ENCODE measurements at regions not wholly inside any gene's neighbourhood (a gene's known extent, or its start where the extent isn't known, plus 50 kb on each side); places are given as distances from the start of the nearest gene placed in this dataset.

DNA sequence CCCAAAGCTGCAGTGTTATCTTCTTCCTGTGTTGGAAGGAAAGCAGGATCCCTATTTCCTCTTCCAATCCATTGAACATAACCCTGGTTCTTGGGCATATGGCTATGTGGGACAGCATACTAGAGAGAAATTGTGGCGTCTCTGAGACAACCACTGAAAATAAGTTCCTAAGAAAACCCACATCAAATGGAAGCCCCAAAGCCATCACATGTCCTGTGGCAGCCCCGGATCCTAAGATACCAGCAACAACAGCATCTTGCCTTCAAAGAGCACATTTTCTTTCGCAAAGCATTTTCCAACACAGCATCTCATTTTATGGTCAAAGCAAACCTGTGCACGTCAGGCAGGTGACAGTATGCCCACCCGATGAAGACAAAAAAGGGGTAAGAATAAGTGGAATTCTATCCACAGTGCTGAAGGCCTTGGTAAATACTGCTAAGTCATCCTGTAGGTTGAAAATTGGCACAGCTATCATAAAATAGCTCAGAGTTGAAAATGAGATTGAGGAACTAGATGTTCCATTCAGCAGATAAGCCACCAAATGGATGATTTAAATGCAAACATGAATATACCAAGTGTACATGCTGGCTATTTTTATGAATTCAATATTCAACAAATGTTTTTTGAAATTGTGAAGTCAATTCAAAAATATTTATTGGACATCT is 232.2 kb downstream of the DLEU7 start:
- TF ChIP-seq CTCF (IDR thresholded peaks at IDR 0.05; ENCODE audit: insufficient read depth, low read length, poor library complexity, severe bottlenecking): no peak
- no peak for TF ChIP-seq EZH2phosphoT487 (conservative IDR thresholded peaks at IDR 0.05; ENCODE audit: low read length)
- no peak overlapping the region for H3K4me2 ChIP-seq (ENCODE audit: low read depth, low read length, poor library complexity, severe bottlenecking)

DNA sequence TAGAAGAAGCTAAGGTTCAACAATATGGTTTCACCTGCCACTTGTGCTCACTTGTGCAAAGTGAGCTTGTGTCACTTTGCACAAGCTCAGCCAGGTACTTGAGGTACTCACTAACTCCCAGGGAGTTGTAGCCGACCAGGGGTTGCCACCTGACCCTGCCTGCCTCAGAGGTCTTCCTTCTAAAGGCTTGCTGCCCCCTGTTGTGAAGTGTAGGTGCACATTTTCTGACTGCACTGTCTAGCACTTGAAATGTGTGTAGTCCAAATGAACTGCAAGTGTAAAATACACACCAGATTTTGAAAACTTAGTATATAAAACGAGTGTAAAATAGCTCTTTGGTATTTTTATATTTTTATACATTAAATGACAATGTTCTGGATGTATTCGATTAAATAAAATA is 230.8 kb downstream of the DLEU7 start:
- no peaks in the 10 kb centered on the region for H3K9me2 ChIP-seq (replicated peaks; ENCODE audit: insufficient read depth, low read length)
- H2AFZ ChIP-seq (ENCODE audit: low read depth, low read length, severe bottlenecking): no peak overlapping the region
- no peak overlapping the region for H3K9ac ChIP-seq (ENCODE audit: low read length)
- TF ChIP-seq CTCF (IDR thresholded peaks at IDR 0.05; ENCODE audit: insufficient read depth, low read length, poor library complexity, severe bottlenecking): no peak
- H3K36me3 ChIP-seq (ENCODE audit: low read length): no peaks in the 10 kb centered on the region
- no peak overlapping the region for H3K27ac ChIP-seq (ENCODE audit: low read depth, low read length)
- no peaks in the 10 kb centered on the region for H3K27me3 ChIP-seq (ENCODE audit: low read length)
- H3K4me2 ChIP-seq (ENCODE audit: low read depth, low read length, poor library complexity, severe bottlenecking): no peak overlapping the region
- H3K4me3 ChIP-seq (ENCODE audit: insufficient read depth, low read length, poor library complexity, severe bottlenecking): no peak overlapping the region
- no peaks in the 10 kb centered on the region for H4K20me1 ChIP-seq (ENCODE audit: low read depth, low read length)
- no peaks in the 10 kb centered on the region for H3K79me2 ChIP-seq (ENCODE audit: insufficient read depth, low read length)
- no peaks in the 10 kb centered on the region for H3F3A ChIP-seq (ENCODE audit: insufficient read depth)
- no peaks in the 10 kb centered on the region for H3K9me3 ChIP-seq (ENCODE audit: insufficient read depth, low read length)

More for the DNA sequence above, 232.2 kb downstream of the DLEU7 start:
- no peaks in the 10 kb centered on the region for H3K9me2 ChIP-seq (replicated peaks; ENCODE audit: insufficient read depth, low read length)
- H3K36me3 ChIP-seq (ENCODE audit: low read length): no peaks in the 10 kb centered on the region
- H3K79me2 ChIP-seq (ENCODE audit: insufficient read depth, low read length): no peaks in the 10 kb centered on the region
- H3K9ac ChIP-seq (ENCODE audit: low read length): no peak overlapping the region
- no peak overlapping the region for H3K4me3 ChIP-seq (ENCODE audit: insufficient read depth, low read length, poor library complexity, severe bottlenecking)
- H3K27ac ChIP-seq (ENCODE audit: low read depth, low read length): no peak overlapping the region
- H3K9me3 ChIP-seq (ENCODE audit: insufficient read depth, low read length): no peaks in the 10 kb centered on the region
- no peak overlapping the region for H2AFZ ChIP-seq (ENCODE audit: low read depth, low read length, severe bottlenecking)
- no peaks in the 10 kb centered on the region for H3F3A ChIP-seq (ENCODE audit: insufficient read depth)
- H3K27me3 ChIP-seq (ENCODE audit: low read length): no peaks in the 10 kb centered on the region
- no peaks in the 10 kb centered on the region for H4K20me1 ChIP-seq (ENCODE audit: low read depth, low read length)

DNA sequence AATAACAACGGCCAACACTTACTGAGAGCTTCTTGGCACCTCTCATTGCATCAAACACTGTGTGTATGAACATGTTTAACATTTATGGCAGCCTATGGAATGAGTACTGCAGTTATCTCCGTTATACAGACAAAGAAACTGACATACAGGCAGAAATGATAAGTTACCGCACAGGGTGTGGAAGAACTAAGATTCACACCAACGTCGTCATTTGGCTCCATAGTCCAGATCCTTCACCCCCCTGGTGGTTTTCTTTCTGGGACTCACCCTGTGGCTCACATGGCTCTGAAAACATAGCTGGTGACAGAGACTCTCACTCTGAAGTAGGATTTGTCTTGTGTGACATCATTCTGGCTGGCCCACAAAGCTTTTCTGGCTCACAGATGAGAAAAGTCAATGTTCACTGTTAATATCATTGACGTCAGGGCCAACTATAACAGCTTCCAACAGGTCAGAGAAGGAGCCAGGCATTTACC is 230.1 kb downstream of the DLEU7 start:
- Histone ChIP-seq H3K27ac (ENCODE audit: low read depth, low read length) (no peak overlapping the region), H3K27me3 (ENCODE audit: low read length) (no peaks in the 10 kb centered on the region), H3F3A (ENCODE audit: insufficient read depth) (no peaks in the 10 kb centered on the region), H3K9ac (ENCODE audit: low read length) (no peak overlapping the region), H2AFZ (ENCODE audit: low read depth, low read length, severe bottlenecking) (no peak overlapping the region), H3K9me2 (replicated peaks; ENCODE audit: insufficient read depth, low read length) (no peaks in the 10 kb centered on the region), H3K79me2 (ENCODE audit: insufficient read depth, low read length) (no peaks in the 10 kb centered on the region), H3K4me2 (ENCODE audit: low read depth, low read length, poor library complexity, severe bottlenecking) (no peak overlapping the region), H3K9me3 (ENCODE audit: insufficient read depth, low read length) (no peaks in the 10 kb centered on the region), H4K20me1 (ENCODE audit: low read depth, low read length) (no peaks in the 10 kb centered on the region), H3K36me3 (ENCODE audit: low read length) (no peaks in the 10 kb centered on the region), H3K4me3 (ENCODE audit: insufficient read depth, low read length, poor library complexity, severe bottlenecking) (no peak overlapping the region)
- TF ChIP-seq EZH2phosphoT487 (conservative IDR thresholded peaks at IDR 0.05; ENCODE audit: low read length) (no peak), CTCF (IDR thresholded peaks at IDR 0.05; ENCODE audit: insufficient read depth, low read length, poor library complexity, severe bottlenecking) (no peak)

Data from SU-DHL-6 (cell line).